Tibial nerve (tissue), 4 donors: ENCODE measurements at regions not wholly inside any gene's neighbourhood (a gene's known extent, or its start where the extent isn't known, plus 50 kb on each side); places are given as distances from the start of the nearest gene placed in this dataset.

Experiments
- DNase-seq, 2 donors: peaks; one replicate each; pipeline ENCODE4 v3.0.0-alpha.2; 2019; ENCODE audit warnings: low spot score in 2 of 2
- H3K27ac ChIP-seq, 4 donors: fragments of 200-600 bp; sonication (generic) in 3 of 4; one replicate each; pipeline ENCODE4 v1.5.1; 2017 to 2019; ENCODE audit warnings: mild to moderate bottlenecking in 1 of 4
- H3K27me3 ChIP-seq, 2 donors: fragments of 200-600 bp; sonication (generic) in 1 of 2; one replicate each; pipeline versions ENCODE4 v1.5.1 to v1.6.0; 2017 to 2019
- H3K36me3 ChIP-seq, 3 donors: fragments of 200-600 bp; sonication (generic); one replicate each; pipeline ENCODE4 v1.5.1; 2018 to 2019
- H3K4me1 ChIP-seq, 4 donors: fragments of 200-600 bp; sonication (generic) in 3 of 4; one replicate each; pipeline ENCODE4 v1.5.1; 2017 to 2019
- H3K4me3 ChIP-seq, 4 donors: fragments of 200-600 bp; sonication (generic) in 3 of 4; one replicate each; pipeline ENCODE4 v1.5.1; 2017 to 2019; ENCODE audit warnings: mild to moderate bottlenecking in 1 of 4, moderate library complexity in 1 of 4
- H3K9me3 ChIP-seq, 4 donors: fragments of 200-600 bp; sonication (generic) in 3 of 4; one replicate each; pipeline ENCODE4 v1.5.1; 2017 to 2019
- EP300 ChIP-seq, 2 donors: sonication (generic); formaldehyde crosslinking; IDR thresholded peaks; one replicate each; pipeline ENCODE4 v1.6.1; 2017; ENCODE audit warnings: antibody characterized with exemption in 2 of 2, mild to moderate bottlenecking in 1 of 2
- POLR2A ChIP-seq, 2 donors: fragments of 450-650 bp; IDR thresholded peaks; one replicate each; pipeline ENCODE4 v1.6.1; 2017; ENCODE audit warnings: antibody characterized with exemption in 2 of 2, mild to moderate bottlenecking in 2 of 2, moderate library complexity in 2 of 2
- WGBS, 2 donors: methylation state at CpG; one replicate each; pipeline ENCODE4 v1.1.5; 2018; 5-methylcytosine and 5-hydroxymethylcytosine counted together
- TF ChIP-seq, protein P1 (sequence below), 5 experiments: fragments of 200-600 bp in 3 of 5; fragments of 450-650 bp in 2 of 5; sonication (generic) in 3 of 5; IDR thresholded peaks; one replicate each; pipeline ENCODE4 v1.5.1; 2016 to 2019; ENCODE audit warnings: antibody characterized with exemption in 5 of 5, mild to moderate bottlenecking in 3 of 5, moderate library complexity in 2 of 5

DNA sequence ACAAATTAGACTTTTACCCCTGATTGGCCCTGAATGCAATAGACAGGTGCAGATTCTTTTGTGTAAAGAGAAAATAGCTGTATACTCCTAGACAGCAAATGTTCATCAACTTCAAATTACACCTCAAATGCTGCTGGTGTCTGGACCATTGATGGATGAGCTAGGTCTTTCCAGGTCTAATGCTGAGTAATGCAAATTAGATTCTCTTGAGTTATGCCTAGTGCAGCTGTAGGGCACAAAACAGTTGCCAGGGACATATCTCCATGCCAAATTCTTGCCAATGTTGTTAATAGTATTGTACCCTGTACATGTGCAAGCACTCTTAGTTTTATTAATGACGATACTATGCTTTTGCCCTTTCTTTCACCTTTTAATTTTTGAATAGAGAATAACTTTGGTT, 72.3 kb upstream of the CNTLN start:
- Histone ChIP-seq H3K4me3 (no peak overlapping the region), H3K9me3 (no peaks in the 10 kb centered on the region), H3K36me3 (no peaks in the 10 kb centered on the region), H3K27me3 (no peaks in the 10 kb centered on the region), H3K27ac (no peak overlapping the region), H3K4me1 (no peaks in the 10 kb centered on the region)
- WGBS, 2 donors = 0 to 69% methylated on average over 1 of the region's 1 CpG
- TF ChIP-seq POLR2A (IDR thresholded peaks at IDR 0.05) (no peak), EP300 (IDR thresholded peaks at IDR 0.05) (no peak)
- TF ChIP-seq, protein P1, sequence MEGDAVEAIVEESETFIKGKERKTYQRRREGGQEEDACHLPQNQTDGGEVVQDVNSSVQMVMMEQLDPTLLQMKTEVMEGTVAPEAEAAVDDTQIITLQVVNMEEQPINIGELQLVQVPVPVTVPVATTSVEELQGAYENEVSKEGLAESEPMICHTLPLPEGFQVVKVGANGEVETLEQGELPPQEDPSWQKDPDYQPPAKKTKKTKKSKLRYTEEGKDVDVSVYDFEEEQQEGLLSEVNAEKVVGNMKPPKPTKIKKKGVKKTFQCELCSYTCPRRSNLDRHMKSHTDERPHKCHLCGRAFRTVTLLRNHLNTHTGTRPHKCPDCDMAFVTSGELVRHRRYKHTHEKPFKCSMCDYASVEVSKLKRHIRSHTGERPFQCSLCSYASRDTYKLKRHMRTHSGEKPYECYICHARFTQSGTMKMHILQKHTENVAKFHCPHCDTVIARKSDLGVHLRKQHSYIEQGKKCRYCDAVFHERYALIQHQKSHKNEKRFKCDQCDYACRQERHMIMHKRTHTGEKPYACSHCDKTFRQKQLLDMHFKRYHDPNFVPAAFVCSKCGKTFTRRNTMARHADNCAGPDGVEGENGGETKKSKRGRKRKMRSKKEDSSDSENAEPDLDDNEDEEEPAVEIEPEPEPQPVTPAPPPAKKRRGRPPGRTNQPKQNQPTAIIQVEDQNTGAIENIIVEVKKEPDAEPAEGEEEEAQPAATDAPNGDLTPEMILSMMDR (IDR thresholded peaks at IDR 0.05) = no peak
- no peak for DNase-seq

DNA sequence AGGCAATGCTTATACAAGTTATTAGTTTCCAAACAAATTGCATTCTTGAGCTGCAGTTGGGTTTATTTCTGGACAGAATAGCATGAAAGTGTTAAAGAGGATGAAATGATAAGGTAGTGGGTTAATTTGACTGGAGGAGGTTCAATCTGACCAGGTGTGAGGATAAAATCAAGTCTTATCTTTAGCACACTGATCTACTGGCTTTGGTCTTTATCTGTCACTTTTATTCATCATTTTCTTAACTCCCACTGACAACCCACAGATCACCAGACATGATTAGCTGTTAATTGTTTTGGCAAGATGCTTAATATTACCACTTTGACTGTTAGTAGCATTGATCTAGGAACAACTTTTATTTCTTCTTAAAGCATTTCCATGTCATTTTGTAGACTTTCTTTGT, 74.4 kb upstream of the CNTLN start:
- TF ChIP-seq POLR2A (IDR thresholded peaks at IDR 0.05) (no peak), EP300 (IDR thresholded peaks at IDR 0.05) (no peak)
- TF ChIP-seq, protein P1 (IDR thresholded peaks at IDR 0.05) = no peak
- Histone ChIP-seq H3K4me1 (no peaks in the 10 kb centered on the region), H3K4me3 (no peak overlapping the region), H3K36me3 (no peaks in the 10 kb centered on the region), H3K27me3 (no peaks in the 10 kb centered on the region), H3K9me3 (no peaks in the 10 kb centered on the region), H3K27ac (no peak overlapping the region)
- DNase-seq = no peak

DNA sequence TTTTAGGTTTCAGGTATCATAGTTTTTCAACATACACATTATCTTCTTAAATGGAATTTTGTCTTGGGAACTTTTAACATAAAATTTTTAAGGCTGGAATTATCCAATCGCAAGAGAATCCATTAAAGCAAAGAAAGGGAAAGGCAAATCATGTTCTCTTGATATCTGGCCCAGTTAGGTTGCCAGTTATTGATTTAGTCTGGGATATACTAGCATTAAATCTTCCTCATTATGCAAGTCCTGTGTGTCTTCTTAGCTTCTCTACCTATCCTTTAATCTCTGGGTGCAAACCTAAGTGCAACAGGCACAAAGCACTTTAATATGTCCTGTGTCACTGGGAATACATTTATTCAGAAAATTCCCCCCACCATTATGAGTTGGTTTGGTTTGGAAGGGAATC, 75.4 kb upstream of the CNTLN start:
- Histone ChIP-seq H3K4me1 (no peaks in the 10 kb centered on the region), H3K4me3 (no peak overlapping the region), H3K27me3 (no peaks in the 10 kb centered on the region), H3K9me3 (no peaks in the 10 kb centered on the region), H3K36me3 (no peaks in the 10 kb centered on the region), H3K27ac (no peak overlapping the region)
- DNase-seq = no peak
- 88 to 97% methylated on average over 1 of the region's 1 CpG for WGBS, 2 donors
- TF ChIP-seq EP300 (IDR thresholded peaks at IDR 0.05) (no peak), POLR2A (IDR thresholded peaks at IDR 0.05) (no peak)
- TF ChIP-seq, protein P1 (IDR thresholded peaks at IDR 0.05) = no peak

DNA sequence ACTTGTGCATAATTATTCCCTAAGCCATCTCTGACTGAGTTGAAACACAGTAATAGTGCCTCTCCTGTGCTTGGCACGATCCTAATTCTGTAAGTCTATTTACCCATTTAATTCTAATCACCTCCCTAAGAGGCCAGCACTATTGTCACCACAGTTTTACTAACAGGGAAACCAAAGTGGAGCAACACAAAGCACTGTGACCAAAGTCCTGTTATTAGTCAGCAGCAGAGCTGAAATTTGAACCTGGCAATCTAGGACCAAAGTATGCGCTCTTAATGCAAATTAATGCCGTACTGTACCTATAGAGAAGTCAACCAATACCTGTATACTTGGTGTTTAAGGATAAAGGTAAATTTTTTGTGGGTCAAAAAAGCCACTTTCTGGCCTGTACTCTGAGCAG, 77.1 kb upstream of the CNTLN start:
- H3K27ac ChIP-seq = no peak overlapping the region
- no peaks in the 10 kb centered on the region for H3K36me3 ChIP-seq
- no peak for DNase-seq
- no peak overlapping the region for H3K4me3 ChIP-seq
- TF ChIP-seq POLR2A (IDR thresholded peaks at IDR 0.05) (no peak), EP300 (IDR thresholded peaks at IDR 0.05) (no peak)
- TF ChIP-seq, protein P1 (IDR thresholded peaks at IDR 0.05) = no peak
- 61 to 82% methylated on average over 3 of the region's 3 CpGs for WGBS, 2 donors
- H3K27me3 ChIP-seq = no peaks in the 10 kb centered on the region
- H3K4me1 ChIP-seq = no peaks in the 10 kb centered on the region
- no peaks in the 10 kb centered on the region for H3K9me3 ChIP-seq

DNA sequence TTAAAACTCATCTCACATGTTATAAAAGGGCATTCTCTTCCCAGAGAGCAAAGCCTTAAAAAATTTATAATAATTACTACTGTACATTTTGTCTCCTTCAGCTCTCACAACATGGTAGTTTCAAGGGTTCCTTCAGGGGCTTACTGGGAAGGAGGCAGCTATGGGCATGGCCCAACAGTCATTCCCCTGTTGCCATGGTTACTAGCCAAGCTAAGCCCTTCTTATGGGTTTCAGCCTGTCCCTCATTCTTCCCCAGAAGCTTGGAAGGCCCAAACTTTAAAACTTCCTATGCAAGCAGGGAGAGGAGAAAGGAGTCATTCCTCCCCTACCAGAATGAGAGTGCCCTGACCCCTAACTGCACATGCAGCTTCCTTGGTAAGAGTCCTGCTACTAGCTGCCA, 82.2 kb upstream of the CNTLN start:
- H3K36me3 ChIP-seq = no peaks in the 10 kb centered on the region
- TF ChIP-seq EP300 (IDR thresholded peaks at IDR 0.05) (no peak), POLR2A (IDR thresholded peaks at IDR 0.05) (no peak)
- TF ChIP-seq, protein P1 (IDR thresholded peaks at IDR 0.05) = no peak
- no peak for DNase-seq
- no peaks in the 10 kb centered on the region for H3K4me1 ChIP-seq
- H3K27me3 ChIP-seq = no peaks in the 10 kb centered on the region
- no peak overlapping the region for H3K4me3 ChIP-seq
- H3K9me3 ChIP-seq = no peaks in the 10 kb centered on the region
- no peak overlapping the region for H3K27ac ChIP-seq
